Glomerular visceral epithelial cell (primary cell): ENCODE measurements at regions not wholly inside any gene's neighbourhood (a gene's known extent, or its start where the extent isn't known, plus 50 kb on each side); places are given as distances from the start of the nearest gene placed in this dataset.
"Not testable (repeated sequence)": the region's sequence is repeated elsewhere in the genome, so short reads cannot be mapped to it uniquely, and the experiment has no call there.

ENCODE experiments used
- DNase-seq: peaks from one replicate; pipeline ENCODE4 v3.0.0-alpha.2; 2016; ENCODE audit errors: extremely low spot score

GRCh38 chr17:20633268-20634059, 53.9 kb downstream of the CDRT15L2 start:
- not testable (repeated sequence) for DNase-seq

- DNase-seq, result not testable (repeated sequence)
These were observed 60.6 kb downstream of the CDRT15L2 start for GRCh38 chr17:20640147-20640546.

- not testable (repeated sequence) for DNase-seq
These were observed 67.2 kb downstream of the CDRT15L2 start for GRCh38 chr17:20646661-20647272.

- not testable (repeated sequence) for DNase-seq
These were observed 69.7 kb downstream of the CDRT15L2 start for GRCh38 chr17:20649097-20649767.

GRCh38 chr17:20651022-20651421, 71.5 kb downstream of the CDRT15L2 start:
- DNase-seq, result not testable (repeated sequence)

- DNase-seq, result not testable (repeated sequence)
These were observed 72.2 kb downstream of the CDRT15L2 start for GRCh38 chr17:20651736-20652135.

GRCh38 chr17:20653391-20653790, 73.9 kb downstream of the CDRT15L2 start:
- not testable (repeated sequence) for DNase-seq

GRCh38 chr17:20654114-20654513, 74.6 kb downstream of the CDRT15L2 start:
- not testable (repeated sequence) for DNase-seq

- DNase-seq, result not testable (repeated sequence)
These were observed 75.1 kb downstream of the CDRT15L2 start for GRCh38 chr17:20654575-20654974.

GRCh38 chr17:20665103-20665955, 85.8 kb downstream of the CDRT15L2 start:
- DNase-seq, result not testable (repeated sequence)

GRCh38 chr17:20666689-20667088, 87.2 kb downstream of the CDRT15L2 start:
- DNase-seq, result not testable (repeated sequence)

GRCh38 chr17:20667712-20668111, 88.2 kb downstream of the CDRT15L2 start:
- not testable (repeated sequence) for DNase-seq

- DNase-seq, result not testable (repeated sequence)
These were observed 88.8 kb downstream of the CDRT15L2 start for GRCh38 chr17:20668316-20668715.

- DNase-seq, result not testable (repeated sequence)
These were observed 89.3 kb downstream of the CDRT15L2 start for GRCh38 chr17:20668868-20669267.

- DNase-seq, result not testable (repeated sequence)
These were observed 91.0 kb downstream of the CDRT15L2 start for GRCh38 chr17:20670506-20670905.

- not testable (repeated sequence) for DNase-seq
These were observed 94.8 kb downstream of the CDRT15L2 start for GRCh38 chr17:20674374-20674773.

- not testable (repeated sequence) for DNase-seq
These were observed 96.2 kb downstream of the CDRT15L2 start for GRCh38 chr17:20675707-20676106.

GRCh38 chr17:20676656-20677055, 97.1 kb downstream of the CDRT15L2 start:
- not testable (repeated sequence) for DNase-seq

- DNase-seq, result not testable (repeated sequence)
These were observed 97.9 kb downstream of the CDRT15L2 start for GRCh38 chr17:20677469-20677868.

- not testable (repeated sequence) for DNase-seq
These were observed 98.9 kb downstream of the CDRT15L2 start for GRCh38 chr17:20678424-20678823.
